ENCODE measurements at regions not wholly inside any gene's neighbourhood (a gene's known extent, or its start where the extent isn't known, plus 50 kb on each side); places are given as distances from the start of the nearest gene placed in this dataset.

- WGBS (ENCODE audit: extremely low coverage, insufficient read length, low lambda C conversion rate): no CpG with 5 or more reads among the region's 3 CpGs
- H3K4ac ChIP-seq (ENCODE audit: low read depth, low read length): no peak overlapping the region
- no peaks in the 10 kb centered on the region for H4K20me1 ChIP-seq (ENCODE audit: control insufficient read depth, insufficient read depth, insufficient read length)
- Mint-ChIP-seq H3K27ac (no peak overlapping the region), H3K4me3 (no peak overlapping the region), H3K36me3 (ENCODE audit: insufficient read depth in 1 of 3, low read depth in 3 of 3) (no peaks in the 10 kb centered on the region), H3K27me3 (ENCODE audit: low read depth) (no peaks in the 10 kb centered on the region), H3K4me1 (peaks cover 0 to 1% of the 10 kb centered on the region in 2 experiments; a peak in 2 of 4 replicates), H3K9me3 (peaks cover 27 to 31% of the 10 kb centered on the region in 2 experiments)
- no peaks in the 10 kb centered on the region for H3K27me3 ChIP-seq (ENCODE audit: insufficient read depth, low read length)
- H2BK15ac ChIP-seq (ENCODE audit: low read depth, low read length): no peak overlapping the region
- no peak overlapping the region for H3T11ph ChIP-seq (ENCODE audit: low read length)
- no peak overlapping the region for H2AK5ac ChIP-seq (ENCODE audit: insufficient read length, low read length)
- no peaks in the 10 kb centered on the region for H3K9me3 ChIP-seq (ENCODE audit: control insufficient read depth, low read depth, low read length)
- no peak overlapping the region for H2AFZ ChIP-seq (ENCODE audit: low read length)
- no peaks in the 10 kb centered on the region for H3K4me1 ChIP-seq (ENCODE audit: insufficient read depth, low read length)
- no peak overlapping the region for H3K18ac ChIP-seq (ENCODE audit: insufficient read length, low read depth, low read length)
- no peak overlapping the region for H2BK120ac ChIP-seq (ENCODE audit: low read depth, low read length, poor library complexity, severe bottlenecking)
- H3K79me1 ChIP-seq (ENCODE audit: insufficient read depth, low read depth, low read length, poor library complexity, severe bottlenecking): no peaks in the 10 kb centered on the region
- no peak overlapping the region for H2BK12ac ChIP-seq (ENCODE audit: insufficient read length, low read depth, low read length)
- H3K79me2 ChIP-seq (ENCODE audit: insufficient read depth, low read length): no peaks in the 10 kb centered on the region
- no peak for DNase-seq
- no peak overlapping the region for H3K4me2 ChIP-seq (ENCODE audit: insufficient read depth, insufficient read length, low read length)
- H3K27ac ChIP-seq (ENCODE audit: insufficient read length, low read depth, low read length): no peak overlapping the region
- no peak for TF ChIP-seq CTCF (conservative IDR thresholded peaks at IDR 0.05)
- H4K5ac ChIP-seq (ENCODE audit: insufficient read length, low read depth, low read length): no peak overlapping the region
- H3K23ac ChIP-seq (ENCODE audit: insufficient read length, low read depth, low read length): no peak overlapping the region
- no peak overlapping the region for H3K9ac ChIP-seq (ENCODE audit: extremely low read depth, insufficient read length, low read length)
- no peak overlapping the region for H4K8ac ChIP-seq (replicated peaks; ENCODE audit: insufficient read length, low read depth, low read length)
- no peak overlapping the region for H2BK5ac ChIP-seq (ENCODE audit: insufficient read length, low read length)
- H2BK20ac ChIP-seq (ENCODE audit: low read depth, low read length, poor library complexity, severe bottlenecking): no peak overlapping the region
- no peak overlapping the region for H4K91ac ChIP-seq (ENCODE audit: insufficient read length, low read depth, low read length)
- no peak overlapping the region for H3K14ac ChIP-seq (ENCODE audit: insufficient read depth, low read length)
- H3K56ac ChIP-seq (ENCODE audit: insufficient read length, low read depth, low read length): no peak overlapping the region
- H3K23me2 ChIP-seq (ENCODE audit: insufficient read length, low read depth, low read length, poor library complexity, severe bottlenecking): no peaks in the 10 kb centered on the region
Observed at GRCh38 chrX:85543866-85544265, 164.4 kb upstream of the POF1B start.
